H9 (cell line): ENCODE measurements at regions not wholly inside any gene's neighbourhood (a gene's known extent, or its start where the extent isn't known, plus 50 kb on each side); places are given as distances from the start of the nearest gene placed in this dataset.

Source experiments
- DNase-seq: peaks from one replicate; pipeline ENCODE4 v3.0.0-alpha.2; 2017
- H2AFZ ChIP-seq: one replicate; pipeline ENCODE4 v1.6.1; 2013; ENCODE audit warnings: mild to moderate bottlenecking, low read length, control low read depth, moderate library complexity
- H2AK5ac ChIP-seq: 2 replicates; pipeline ENCODE4 v1.6.1; 2013; ENCODE audit warnings: low read length, control low read depth, mixed read lengths; ENCODE audit not compliant: insufficient read length
- H2BK120ac ChIP-seq: one replicate; pipeline ENCODE4 v1.6.1; 2013; ENCODE audit warnings: low read depth, mild to moderate bottlenecking, low read length, control low read depth, inconsistent platforms; ENCODE audit not compliant: poor library complexity, severe bottlenecking
- H2BK12ac ChIP-seq: 2 replicates; pipeline ENCODE4 v1.6.1; 2013; ENCODE audit warnings: low read length, control low read depth, mixed read lengths, low read depth; ENCODE audit not compliant: insufficient read length
- H2BK15ac ChIP-seq: 2 replicates; pipeline ENCODE4 v1.6.1; 2013; ENCODE audit warnings: low read depth, low read length, control low read depth
- H2BK20ac ChIP-seq: one replicate; pipeline ENCODE4 v1.6.1; 2013; ENCODE audit warnings: low read depth, mild to moderate bottlenecking, low read length, control low read depth, inconsistent platforms; ENCODE audit not compliant: poor library complexity, severe bottlenecking
- H2BK5ac ChIP-seq: 2 replicates; pipeline ENCODE4 v1.6.1; 2013; ENCODE audit warnings: low read length, control low read depth, mixed read lengths; ENCODE audit not compliant: insufficient read length
- H3K14ac ChIP-seq: 2 replicates; pipeline ENCODE4 v1.6.1; 2013; ENCODE audit warnings: low read length, control low read depth; ENCODE audit not compliant: insufficient read depth
- H3K18ac ChIP-seq: 2 replicates; pipeline ENCODE4 v1.6.1; 2013; ENCODE audit warnings: low read depth, mild to moderate bottlenecking, mixed read lengths, low read length, control low read depth; ENCODE audit not compliant: insufficient read length
- H3K23ac ChIP-seq: 2 replicates; pipeline ENCODE4 v1.6.1; 2013; ENCODE audit warnings: low read length, control low read depth, mixed read lengths, low read depth; ENCODE audit not compliant: insufficient read length
- H3K23me2 ChIP-seq: 2 replicates; pipeline ENCODE4 v1.6.1; 2013; ENCODE audit warnings: low read depth, mild to moderate bottlenecking, mixed read lengths, low read length, control low read depth; ENCODE audit not compliant: insufficient read length, poor library complexity, severe bottlenecking
- H3K27ac ChIP-seq: 2 replicates; pipeline ENCODE4 v1.5.1; 2013; ENCODE audit warnings: low read length, control low read depth, mixed read lengths, low read depth; ENCODE audit not compliant: insufficient read length
- H3K27me3 ChIP-seq: 2 replicates; pipeline ENCODE4 v1.6.1; 2013; ENCODE audit warnings: low read length, control low read depth, inconsistent platforms; ENCODE audit not compliant: insufficient read depth
- H3K4ac ChIP-seq: 2 replicates; pipeline ENCODE4 v1.6.1; 2013; ENCODE audit warnings: low read depth, mild to moderate bottlenecking, control low read depth, inconsistent platforms, low read length, moderate library complexity
- H3K4me1 ChIP-seq: 2 replicates; pipeline ENCODE4 v1.6.1; 2013; ENCODE audit warnings: low read length, control low read depth, inconsistent platforms; ENCODE audit not compliant: insufficient read depth
- H3K4me2 ChIP-seq: 2 replicates; pipeline ENCODE4 v1.6.1; 2013; ENCODE audit warnings: low read length, control low read depth, mixed read lengths; ENCODE audit not compliant: insufficient read length, insufficient read depth
- H3K56ac ChIP-seq: 2 replicates; pipeline ENCODE4 v1.6.1; 2013; ENCODE audit warnings: low read depth, mild to moderate bottlenecking, mixed read lengths, low read length, control low read depth; ENCODE audit not compliant: insufficient read length
- H3K79me1 ChIP-seq: 2 replicates; pipeline ENCODE4 v1.6.1; 2013; ENCODE audit warnings: low read depth, mild to moderate bottlenecking, moderate library complexity, low read length, control low read depth, inconsistent platforms; ENCODE audit not compliant: insufficient read depth, poor library complexity, severe bottlenecking
- H3K79me2 ChIP-seq: 2 replicates; pipeline ENCODE4 v1.6.1; 2013; ENCODE audit warnings: low read length, control low read depth, inconsistent platforms; ENCODE audit not compliant: insufficient read depth
- H3K9ac ChIP-seq: 2 replicates; pipeline ENCODE4 v1.6.1; 2013; ENCODE audit warnings: low read length, control low read depth, mixed read lengths; ENCODE audit not compliant: insufficient read length; ENCODE audit errors: extremely low read depth
- H3K9me3 ChIP-seq: one replicate; pipeline ENCODE4 v1.6.1; 2013; ENCODE audit warnings: low read depth, low read length, inconsistent platforms; ENCODE audit not compliant: control insufficient read depth
- H3T11ph ChIP-seq: one replicate; pipeline ENCODE4 v1.6.1; 2013; ENCODE audit warnings: mild to moderate bottlenecking, low read length, control low read depth, inconsistent platforms
- H4K20me1 ChIP-seq: one replicate; pipeline ENCODE4 v1.6.1; 2013; ENCODE audit not compliant: control insufficient read depth, insufficient read length, insufficient read depth
- H4K5ac ChIP-seq: 2 replicates; pipeline ENCODE4 v1.6.1; 2013; ENCODE audit warnings: low read depth, mild to moderate bottlenecking, mixed read lengths, low read length, control low read depth; ENCODE audit not compliant: insufficient read length
- H4K8ac ChIP-seq: replicated peaks from 2 replicates; pipeline ENCODE4 v1.6.1; 2013; ENCODE audit warnings: low read length, control low read depth, mixed read lengths, low read depth; ENCODE audit not compliant: insufficient read length
- H4K91ac ChIP-seq: 2 replicates; pipeline ENCODE4 v1.6.1; 2013; ENCODE audit warnings: low read depth, mild to moderate bottlenecking, moderate library complexity, mixed read lengths, low read length, control low read depth; ENCODE audit not compliant: insufficient read length
- H3K27ac Mint-ChIP-seq, 3 experiments: 2 replicates in 2 of 3; 3 replicates in 1 of 3; pipeline ENCODE4 v1.8.0; 2020 to 2021; ENCODE audit warnings: mixed read lengths in 3 of 3, mild to moderate bottlenecking in 1 of 3, moderate library complexity in 1 of 3
- H3K27me3 Mint-ChIP-seq: 2 replicates; pipeline ENCODE4 v1.8.0; 2021; ENCODE audit warnings: low read depth, mild to moderate bottlenecking, moderate library complexity, mixed read lengths
- H3K36me3 Mint-ChIP-seq, 3 experiments: 2 replicates in 2 of 3; 3 replicates in 1 of 3; pipeline ENCODE4 v1.8.0; 2020 to 2021; ENCODE audit warnings: low read depth in 3 of 3, mixed read lengths in 3 of 3; ENCODE audit not compliant: insufficient read depth in 1 of 3
- H3K4me1 Mint-ChIP-seq, 2 experiments: 2 replicates each; pipeline ENCODE4 v1.8.0; 2020; ENCODE audit warnings: mixed read lengths in 2 of 2
- H3K4me3 Mint-ChIP-seq, 2 experiments: 2 replicates in 1 of 2; 3 replicates in 1 of 2; pipeline ENCODE4 v1.8.0; 2020 to 2021; ENCODE audit warnings: mild to moderate bottlenecking in 2 of 2, mixed read lengths in 2 of 2, moderate library complexity in 1 of 2
- H3K9me3 Mint-ChIP-seq, 2 experiments: 2 replicates in 1 of 2; 3 replicates in 1 of 2; pipeline ENCODE4 v1.8.0; 2020; ENCODE audit warnings: mild to moderate bottlenecking in 2 of 2, mixed read lengths in 2 of 2, moderate library complexity in 1 of 2
- CTCF ChIP-seq: fragments of 200-600 bp; sonication (generic); conservative IDR thresholded peaks from 3 replicates; pipeline ENCODE4 v1.8.0; 2021; ENCODE audit warnings: antibody characterized with exemption, mild to moderate bottlenecking
- WGBS: extraction: QIAGEN DNeasy Blood & Tissue Kit; methylation state at CpG from one replicate; pipeline ENCODE4 v1.1.7; 2013; ENCODE audit warnings: missing lambda C conversion rate, low lambda C conversion rate, mixed read lengths; ENCODE audit not compliant: insufficient read length; ENCODE audit errors: extremely low coverage; 5-methylcytosine and 5-hydroxymethylcytosine counted together

GRCh38 chr3:135755330-135756105, 210.0 kb upstream of the PPP2R3A start:
- no peak for DNase-seq
- Histone ChIP-seq H4K8ac (no peak overlapping the region), H4K91ac (no peak overlapping the region), H3K4ac (no peak overlapping the region), H3K79me1 (no peaks in the 10 kb centered on the region), H3K27ac (no peak overlapping the region), H3K9ac (no peak overlapping the region), H3K9me3 (no peaks in the 10 kb centered on the region), H3K18ac (no peak overlapping the region), H2AFZ (no peak overlapping the region), H3K23me2 (no peaks in the 10 kb centered on the region), H3T11ph (no peak overlapping the region), H3K56ac (no peak overlapping the region), H3K4me1 (no peaks in the 10 kb centered on the region), H2BK20ac (no peak overlapping the region), H3K79me2 (no peaks in the 10 kb centered on the region), H4K20me1 (no peaks in the 10 kb centered on the region), H2BK15ac (no peak overlapping the region), H2BK12ac (no peak overlapping the region), H3K27me3 (no peaks in the 10 kb centered on the region), H2AK5ac (no peak overlapping the region), H3K14ac (no peak overlapping the region), H3K4me2 (no peak overlapping the region), H2BK120ac (no peak overlapping the region), H3K23ac (no peak overlapping the region), H2BK5ac (no peak overlapping the region), H4K5ac (no peak overlapping the region)
- Mint-ChIP-seq H3K4me3 (no peak overlapping the region), H3K9me3 (no peaks in the 10 kb centered on the region; a peak in 1 of 5 replicates), H3K27me3 (peaks cover 2% of the 10 kb centered on the region; the same call in 1 of the 2 replicates), H3K4me1 (0 out of 4 replicates have a peak, but pooled peaks cover 0 to 4% of the 10 kb centered on the region in 2 experiments), H3K27ac (no peak overlapping the region), H3K36me3 (no peaks in the 10 kb centered on the region; a peak in 1 of 7 replicates)
- WGBS = no CpG with 5 or more reads among the region's 2 CpGs
- TF ChIP-seq CTCF = no peak
